Breast epithelium (tissue), 4 donors: ENCODE measurements at regions not wholly inside any gene's neighbourhood (a gene's known extent, or its start where the extent isn't known, plus 50 kb on each side); places are given as distances from the start of the nearest gene placed in this dataset.

Experiments
- DNase-seq, 2 donors: peaks; one replicate each; pipeline ENCODE4 v3.0.0-alpha.2; 2019; ENCODE audit warnings: low spot score in 2 of 2
- H3K27ac ChIP-seq, 2 donors: fragments of 200-600 bp; sonication (generic) in 1 of 2; one replicate each; pipeline ENCODE4 v1.5.1; 2016 to 2019; ENCODE audit warnings: mild to moderate bottlenecking in 1 of 2
- H3K27me3 ChIP-seq, 2 donors: fragments of 200-600 bp; sonication (generic) in 1 of 2; one replicate each; pipeline versions ENCODE4 v1.5.1 to v1.6.0; 2017 to 2019; ENCODE audit warnings: control low read depth in 1 of 2, mild to moderate bottlenecking in 1 of 2
- H3K36me3 ChIP-seq: fragments of 200-600 bp; one replicate; pipeline ENCODE4 v1.5.1; 2019
- H3K4me1 ChIP-seq, 2 donors: fragments of 200-600 bp; sonication (generic); one replicate each; pipeline ENCODE4 v1.5.1; 2016 to 2019; ENCODE audit warnings: control low read depth in 1 of 2
- H3K4me3 ChIP-seq, 3 donors: fragments of 200-600 bp; sonication (generic); 1 replicate in 2 of 3; 2 replicates in 1 of 3; pipeline ENCODE4 v1.5.1; 2016 to 2019; ENCODE audit warnings: mild to moderate bottlenecking in 3 of 3, moderate library complexity in 2 of 3
- H3K9me3 ChIP-seq, 2 donors: fragments of 200-600 bp; sonication (generic) in 1 of 2; one replicate each; pipeline ENCODE4 v1.5.1; 2016 to 2019; ENCODE audit warnings: control low read depth in 1 of 2
- CTCF ChIP-seq, 3 donors: fragments of 450-650 bp; IDR thresholded peaks; one replicate each; pipeline ENCODE4 v1.5.1; 2016 to 2017; ENCODE audit warnings: antibody characterized with exemption in 3 of 3, mild to moderate bottlenecking in 3 of 3, moderate library complexity in 3 of 3
- POLR2A ChIP-seq: fragments of 450-650 bp; IDR thresholded peaks from one replicate; pipeline ENCODE4 v1.6.1; 2016; ENCODE audit warnings: antibody characterized with exemption, mild to moderate bottlenecking, moderate library complexity
- POLR2AphosphoS5 ChIP-seq, 3 donors: sonication (generic); formaldehyde crosslinking; IDR thresholded peaks; one replicate each; pipeline ENCODE4 v1.6.1; 2017; ENCODE audit warnings: antibody characterized with exemption in 3 of 3
- intact Hi-C: fragments of 100-400 bp; cut with DNase I; formaldehyde crosslinking; loops from one replicate; pipeline ENCODE4 v1.15.1; 2023; ENCODE audit warnings: low total_unique reads

GRCh38 chr11:122398851-122399250, 256.7 kb upstream of the UBASH3B start:
- Histone ChIP-seq H3K9me3 (no peaks in the 10 kb centered on the region), H3K4me3 (no peak overlapping the region), H3K27ac (no peak overlapping the region), H3K4me1 (no peaks in the 10 kb centered on the region), H3K36me3 (no peaks in the 10 kb centered on the region), H3K27me3 (no peaks in the 10 kb centered on the region)
- intact Hi-C loops, result no loop called here
- TF ChIP-seq CTCF (IDR thresholded peaks at IDR 0.05) (no peak), POLR2A (no peak), POLR2AphosphoS5 (IDR thresholded peaks at IDR 0.05) (no peak)
- no peak for DNase-seq

- Histone ChIP-seq H3K9me3 (no peaks in the 10 kb centered on the region), H3K36me3 (no peaks in the 10 kb centered on the region), H3K4me1 (no peaks in the 10 kb centered on the region), H3K4me3 (no peak overlapping the region), H3K27ac (no peak overlapping the region), H3K27me3 (no peaks in the 10 kb centered on the region)
- no peak for DNase-seq
- TF ChIP-seq POLR2AphosphoS5 (IDR thresholded peaks at IDR 0.05), result no peak
- no peak for TF ChIP-seq POLR2A
- TF ChIP-seq CTCF (IDR thresholded peaks at IDR 0.05), result no peak
- intact Hi-C loops, result no loop called here
Measured at GRCh38 chr11:122398167-122398566, 257.4 kb upstream of the UBASH3B start.

GRCh38 chr11:122395282-122395681, 260.2 kb upstream of the UBASH3B start:
- Histone ChIP-seq H3K36me3 (no peaks in the 10 kb centered on the region), H3K27me3 (no peaks in the 10 kb centered on the region), H3K4me3 (no peak overlapping the region), H3K4me1 (no peaks in the 10 kb centered on the region), H3K9me3 (no peaks in the 10 kb centered on the region), H3K27ac (no peak overlapping the region)
- TF ChIP-seq POLR2A (no peak), POLR2AphosphoS5 (IDR thresholded peaks at IDR 0.05) (no peak), CTCF (IDR thresholded peaks at IDR 0.05) (no peak)
- intact Hi-C loops, result no loop called here
- no peak for DNase-seq

GRCh38 chr11:122394313-122394712, 261.2 kb upstream of the UBASH3B start:
- Histone ChIP-seq H3K9me3 (no peaks in the 10 kb centered on the region), H3K27me3 (no peaks in the 10 kb centered on the region), H3K4me3 (no peak overlapping the region), H3K36me3 (no peaks in the 10 kb centered on the region), H3K27ac (no peak overlapping the region), H3K4me1 (no peaks in the 10 kb centered on the region)
- DNase-seq, result peak in 1 of 2 donors; percentile 19
- intact Hi-C loops, result no loop called here
- TF ChIP-seq CTCF (IDR thresholded peaks at IDR 0.05) (no peak), POLR2AphosphoS5 (IDR thresholded peaks at IDR 0.05) (no peak), POLR2A (no peak)

GRCh38 chr11:122393209-122393860, 262.2 kb upstream of the UBASH3B start:
- Histone ChIP-seq H3K27ac (no peak overlapping the region), H3K27me3 (no peaks in the 10 kb centered on the region), H3K4me3 (no peak overlapping the region), H3K4me1 (no peaks in the 10 kb centered on the region), H3K36me3 (no peaks in the 10 kb centered on the region), H3K9me3 (no peaks in the 10 kb centered on the region)
- no peak for DNase-seq
- intact Hi-C loops, result no loop called here
- no peak for TF ChIP-seq CTCF (IDR thresholded peaks at IDR 0.05)
- TF ChIP-seq POLR2AphosphoS5 (IDR thresholded peaks at IDR 0.05), result no peak
- TF ChIP-seq POLR2A, result no peak
